ENCODE measurements at regions not wholly inside any gene's neighbourhood (a gene's known extent, or its start where the extent isn't known, plus 50 kb on each side); places are given as distances from the start of the nearest gene placed in this dataset.

- no peak for TF ChIP-seq CTCF (IDR thresholded peaks at IDR 0.05; ENCODE audit: insufficient read depth, low read depth, low read length, missing control alignments)
Measured at GRCh38 chr9:32706725-32707100, 71.2 kb upstream of the TAF1L start.

GRCh38 chr9:32707326-32707725 is 71.9 kb upstream of the TAF1L start:
- no peak for TF ChIP-seq CTCF (IDR thresholded peaks at IDR 0.05; ENCODE audit: insufficient read depth, low read depth, low read length, missing control alignments)
- H3K4me3 ChIP-seq (ENCODE audit: low read depth, low read length): no peak overlapping the region
- no peak for DNase-seq (ENCODE audit: low read depth)

More at GRCh38 chr9:32706725-32707100, 71.2 kb upstream of the TAF1L start:
- DNase-seq (ENCODE audit: low read depth): no peak
- no peak overlapping the region for H3K4me3 ChIP-seq (ENCODE audit: low read depth, low read length)

- TF ChIP-seq CTCF (IDR thresholded peaks at IDR 0.05; ENCODE audit: insufficient read depth, low read depth, low read length, missing control alignments): no peak
- no peak for DNase-seq (ENCODE audit: low read depth)
- H3K4me3 ChIP-seq (ENCODE audit: low read depth, low read length): no peak overlapping the region
Measured at GRCh38 chr9:32708480-32709150, 73.1 kb upstream of the TAF1L start.

- no peak for TF ChIP-seq CTCF (IDR thresholded peaks at IDR 0.05; ENCODE audit: insufficient read depth, low read depth, low read length, missing control alignments)
- no peak overlapping the region for H3K4me3 ChIP-seq (ENCODE audit: low read depth, low read length)
- DNase-seq (ENCODE audit: low read depth): no peak
Measured at GRCh38 chr9:32709871-32710270, 73.5 kb upstream of the TMEM215 start.

GRCh38 chr9:32716425-32716824 is 66.9 kb upstream of the TMEM215 start:
- TF ChIP-seq CTCF (IDR thresholded peaks at IDR 0.05; ENCODE audit: insufficient read depth, low read depth, low read length, missing control alignments): no peak
- DNase-seq (ENCODE audit: low read depth): no peak
- H3K4me3 ChIP-seq (ENCODE audit: low read depth, low read length): no peak overlapping the region

- no peak for TF ChIP-seq CTCF (IDR thresholded peaks at IDR 0.05; ENCODE audit: insufficient read depth, low read depth, low read length, missing control alignments)
- H3K4me3 ChIP-seq (ENCODE audit: low read depth, low read length): no peak overlapping the region
- no peak for DNase-seq (ENCODE audit: low read depth)
Measured at GRCh38 chr9:32716955-32717543, 66.3 kb upstream of the TMEM215 start.

- DNase-seq (ENCODE audit: low read depth): no peak
- no peak overlapping the region for H3K4me3 ChIP-seq (ENCODE audit: low read depth, low read length)
- no peak for TF ChIP-seq CTCF (IDR thresholded peaks at IDR 0.05; ENCODE audit: insufficient read depth, low read depth, low read length, missing control alignments)
Measured at GRCh38 chr9:32722704-32723103, 60.6 kb upstream of the TMEM215 start.

Measured in GM12865 (cell line).